Type B pancreatic cell (in vitro differentiated cells): ENCODE measurements at regions not wholly inside any gene's neighbourhood (a gene's known extent, or its start where the extent isn't known, plus 50 kb on each side); places are given as distances from the start of the nearest gene placed in this dataset.

Source experiments
- DNase-seq: peaks from one replicate; pipeline ENCODE4 v3.0.0; 2021; ENCODE audit warnings: mixed read lengths; ENCODE audit not compliant: unreplicated experiment; ENCODE audit errors: extremely low spot score
- H3K27ac Mint-ChIP-seq: 2 replicates; pipeline ENCODE4 v1.8.0; 2021; ENCODE audit warnings: mild to moderate bottlenecking, mixed read lengths
- H3K27me3 Mint-ChIP-seq: 2 replicates; pipeline ENCODE4 v1.8.0; 2021; ENCODE audit warnings: mixed read lengths
- H3K36me3 Mint-ChIP-seq: 2 replicates; pipeline ENCODE4 v1.8.0; 2021; ENCODE audit warnings: mixed read lengths
- H3K4me1 Mint-ChIP-seq: one replicate; pipeline ENCODE4 v1.8.0; 2021; ENCODE audit warnings: mixed read lengths; ENCODE audit not compliant: unreplicated experiment
- H3K4me3 Mint-ChIP-seq: 2 replicates; pipeline ENCODE4 v1.8.0; 2021; ENCODE audit warnings: mild to moderate bottlenecking, mixed read lengths
- H3K9me3 Mint-ChIP-seq: 2 replicates; pipeline ENCODE4 v1.8.0; 2021; ENCODE audit warnings: mixed read lengths
- TF ChIP-seq, protein P1 (sequence below): fragments of 200-600 bp; sonication (generic); conservative IDR thresholded peaks from 2 replicates; pipeline ENCODE4 v1.5.0; 2021; ENCODE audit warnings: antibody characterized with exemption, mild to moderate bottlenecking

DNA sequence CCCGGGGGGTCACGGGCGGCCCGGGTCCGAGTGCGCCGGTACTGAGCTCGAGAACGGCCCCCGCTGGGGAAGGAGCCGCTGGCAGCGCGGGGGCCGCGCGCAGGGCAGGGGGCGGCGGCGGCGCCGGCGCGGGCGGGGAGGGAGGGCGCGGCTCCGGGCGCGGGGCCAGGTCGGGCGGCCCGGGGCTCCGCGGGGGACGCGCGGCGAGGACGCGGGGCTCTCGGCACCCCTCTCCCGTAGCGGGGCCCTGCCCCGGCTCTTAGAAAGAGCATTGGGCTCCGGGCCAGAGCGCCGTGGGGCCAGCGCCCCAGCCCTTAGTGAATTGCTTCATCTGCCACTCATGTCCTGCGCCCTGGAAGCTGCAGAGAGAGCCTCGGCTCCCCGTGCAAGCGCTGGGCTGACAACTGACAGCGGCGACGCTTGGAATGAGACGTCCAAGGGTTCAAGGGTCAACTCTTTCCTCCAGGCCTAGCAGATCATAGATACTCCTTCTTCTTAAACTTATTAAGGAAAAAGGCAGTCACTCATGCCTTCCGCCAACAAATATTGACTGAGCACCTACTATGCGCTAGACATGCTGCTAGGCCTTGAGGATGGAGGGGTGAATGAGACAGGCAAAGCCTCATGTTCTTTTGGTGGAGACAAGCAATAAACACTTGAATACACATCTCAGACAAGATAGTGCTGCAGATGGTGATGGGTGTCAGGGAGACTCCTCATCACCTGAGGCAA lies 140.8 kb downstream of the SMAD6 start:
- Mint-ChIP-seq H3K4me1 (peaks cover 46% of the 10 kb centered on the region), H3K27ac (peak overlapping the region; percentile 90), H3K9me3 (no peaks in the 10 kb centered on the region), H3K36me3 (no peaks in the 10 kb centered on the region), H3K27me3 (peaks cover 3% of the 10 kb centered on the region), H3K4me3 (peak overlapping the region; percentile 80)
- DNase-seq: no peak
- TF ChIP-seq, protein P1, sequence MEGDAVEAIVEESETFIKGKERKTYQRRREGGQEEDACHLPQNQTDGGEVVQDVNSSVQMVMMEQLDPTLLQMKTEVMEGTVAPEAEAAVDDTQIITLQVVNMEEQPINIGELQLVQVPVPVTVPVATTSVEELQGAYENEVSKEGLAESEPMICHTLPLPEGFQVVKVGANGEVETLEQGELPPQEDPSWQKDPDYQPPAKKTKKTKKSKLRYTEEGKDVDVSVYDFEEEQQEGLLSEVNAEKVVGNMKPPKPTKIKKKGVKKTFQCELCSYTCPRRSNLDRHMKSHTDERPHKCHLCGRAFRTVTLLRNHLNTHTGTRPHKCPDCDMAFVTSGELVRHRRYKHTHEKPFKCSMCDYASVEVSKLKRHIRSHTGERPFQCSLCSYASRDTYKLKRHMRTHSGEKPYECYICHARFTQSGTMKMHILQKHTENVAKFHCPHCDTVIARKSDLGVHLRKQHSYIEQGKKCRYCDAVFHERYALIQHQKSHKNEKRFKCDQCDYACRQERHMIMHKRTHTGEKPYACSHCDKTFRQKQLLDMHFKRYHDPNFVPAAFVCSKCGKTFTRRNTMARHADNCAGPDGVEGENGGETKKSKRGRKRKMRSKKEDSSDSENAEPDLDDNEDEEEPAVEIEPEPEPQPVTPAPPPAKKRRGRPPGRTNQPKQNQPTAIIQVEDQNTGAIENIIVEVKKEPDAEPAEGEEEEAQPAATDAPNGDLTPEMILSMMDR: no peak

GRCh38 chr15:66843581-66843980 lies 141.5 kb downstream of the SMAD6 start:
- peaks cover 3% of the 10 kb centered on the region for H3K27me3 Mint-ChIP-seq
- H3K36me3 Mint-ChIP-seq: no peaks in the 10 kb centered on the region
- peak overlapping the region; percentile 90 for H3K27ac Mint-ChIP-seq
- no peak for DNase-seq
- no peaks in the 10 kb centered on the region for H3K9me3 Mint-ChIP-seq
- peaks cover 46% of the 10 kb centered on the region for H3K4me1 Mint-ChIP-seq
- TF ChIP-seq, protein P1: no peak
- peak overlapping the region; percentile 80 for H3K4me3 Mint-ChIP-seq

- no peak for DNase-seq
- Mint-ChIP-seq H3K36me3 (no peaks in the 10 kb centered on the region), H3K4me3 (peak overlapping the region; percentile 80), H3K27me3 (peaks cover 3% of the 10 kb centered on the region), H3K4me1 (peaks cover 43% of the 10 kb centered on the region), H3K27ac (peak overlapping the region; percentile 90), H3K9me3 (no peaks in the 10 kb centered on the region)
- TF ChIP-seq, protein P1: no peak
Observed at GRCh38 chr15:66844041-66844746, 142.2 kb downstream of the SMAD6 start.

DNA sequence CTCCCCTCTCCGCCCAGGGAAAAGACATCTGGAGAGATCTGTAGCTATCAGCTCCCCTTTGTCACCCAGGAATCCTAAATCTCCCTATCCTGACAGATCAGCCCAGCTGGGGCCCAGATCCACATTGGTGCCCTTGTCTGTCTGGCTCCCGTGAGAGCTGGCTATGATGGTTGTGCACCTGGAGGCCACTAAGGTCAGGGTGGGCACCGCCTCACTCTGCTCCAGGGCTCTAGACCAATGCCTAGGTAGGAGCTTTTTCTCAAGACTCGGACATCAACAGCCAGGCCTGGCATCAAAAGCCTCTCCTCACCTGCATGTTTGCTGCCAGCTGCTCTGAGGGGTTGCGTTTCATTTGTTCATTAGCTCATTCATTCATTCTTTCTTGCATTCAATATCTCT lies 142.7 kb downstream of the SMAD6 start:
- Mint-ChIP-seq H3K9me3 (no peaks in the 10 kb centered on the region), H3K27me3 (peaks cover 3% of the 10 kb centered on the region), H3K4me3 (no peak overlapping the region), H3K27ac (peak overlapping the region; percentile 29), H3K36me3 (no peaks in the 10 kb centered on the region), H3K4me1 (peaks cover 37% of the 10 kb centered on the region)
- DNase-seq: no peak
- TF ChIP-seq, protein P1: no peak

GRCh38 chr15:66845266-66845785 lies 143.3 kb downstream of the SMAD6 start:
- Mint-ChIP-seq H3K27ac (peak overlapping the region; percentile 29), H3K9me3 (no peaks in the 10 kb centered on the region), H3K4me1 (peaks cover 36% of the 10 kb centered on the region), H3K27me3 (peaks cover 3% of the 10 kb centered on the region), H3K36me3 (no peaks in the 10 kb centered on the region), H3K4me3 (no peak overlapping the region)
- TF ChIP-seq, protein P1: no peak
- DNase-seq: no peak
